Breast epithelium (tissue), 4 donors: ENCODE measurements at regions not wholly inside any gene's neighbourhood (a gene's known extent, or its start where the extent isn't known, plus 50 kb on each side); places are given as distances from the start of the nearest gene placed in this dataset.

ENCODE experiments used
- DNase-seq, 2 donors: peaks; one replicate each; pipeline ENCODE4 v3.0.0-alpha.2; 2019; ENCODE audit warnings: low spot score in 2 of 2
- H3K27ac ChIP-seq, 2 donors: fragments of 200-600 bp; sonication (generic) in 1 of 2; one replicate each; pipeline ENCODE4 v1.5.1; 2016 to 2019; ENCODE audit warnings: mild to moderate bottlenecking in 1 of 2
- H3K27me3 ChIP-seq, 2 donors: fragments of 200-600 bp; sonication (generic) in 1 of 2; one replicate each; pipeline versions ENCODE4 v1.5.1 to v1.6.0; 2017 to 2019; ENCODE audit warnings: control low read depth in 1 of 2, mild to moderate bottlenecking in 1 of 2
- H3K36me3 ChIP-seq: fragments of 200-600 bp; one replicate; pipeline ENCODE4 v1.5.1; 2019
- H3K4me1 ChIP-seq, 2 donors: fragments of 200-600 bp; sonication (generic); one replicate each; pipeline ENCODE4 v1.5.1; 2016 to 2019; ENCODE audit warnings: control low read depth in 1 of 2
- H3K4me3 ChIP-seq, 3 donors: fragments of 200-600 bp; sonication (generic); 1 replicate in 2 of 3; 2 replicates in 1 of 3; pipeline ENCODE4 v1.5.1; 2016 to 2019; ENCODE audit warnings: mild to moderate bottlenecking in 3 of 3, moderate library complexity in 2 of 3
- H3K9me3 ChIP-seq, 2 donors: fragments of 200-600 bp; sonication (generic) in 1 of 2; one replicate each; pipeline ENCODE4 v1.5.1; 2016 to 2019; ENCODE audit warnings: control low read depth in 1 of 2
- POLR2A ChIP-seq: fragments of 450-650 bp; IDR thresholded peaks from one replicate; pipeline ENCODE4 v1.6.1; 2016; ENCODE audit warnings: antibody characterized with exemption, mild to moderate bottlenecking, moderate library complexity
- POLR2AphosphoS5 ChIP-seq, 3 donors: sonication (generic); formaldehyde crosslinking; IDR thresholded peaks; one replicate each; pipeline ENCODE4 v1.6.1; 2017; ENCODE audit warnings: antibody characterized with exemption in 3 of 3
- intact Hi-C: fragments of 100-400 bp; cut with DNase I; formaldehyde crosslinking; loops from one replicate; pipeline ENCODE4 v1.15.1; 2023; ENCODE audit warnings: low total_unique reads
- TF ChIP-seq, protein P1 (sequence below), 3 donors: fragments of 450-650 bp; IDR thresholded peaks; one replicate each; pipeline ENCODE4 v1.5.1; 2016 to 2017; ENCODE audit warnings: antibody characterized with exemption in 3 of 3, mild to moderate bottlenecking in 3 of 3, moderate library complexity in 3 of 3

DNA sequence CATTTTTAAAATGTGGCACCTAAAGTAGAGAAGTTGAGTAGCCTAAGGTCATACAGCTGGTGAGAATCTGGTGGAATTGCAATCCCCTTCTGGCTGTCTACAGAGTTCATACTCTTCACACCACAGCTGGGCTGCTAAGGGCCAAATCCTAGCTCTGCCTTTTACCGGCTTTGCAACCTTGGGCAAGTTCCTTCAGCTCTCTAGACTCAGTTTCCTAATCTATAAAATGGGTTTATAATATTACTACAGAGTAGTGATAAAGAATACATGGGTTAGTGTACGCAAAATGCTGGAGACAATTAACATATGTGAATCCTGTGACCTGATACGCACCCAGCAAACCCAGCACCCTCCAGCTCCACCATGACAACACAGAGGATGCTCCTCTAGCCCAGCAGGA is 298.2 kb upstream of the MAF start:
- Histone ChIP-seq H3K27ac (no peak overlapping the region), H3K27me3 (no peaks in the 10 kb centered on the region), H3K36me3 (no peaks in the 10 kb centered on the region), H3K9me3 (no peaks in the 10 kb centered on the region), H3K4me1 (no peaks in the 10 kb centered on the region), H3K4me3 (no peak overlapping the region)
- intact Hi-C loops, result no loop called here
- TF ChIP-seq POLR2AphosphoS5 (IDR thresholded peaks at IDR 0.05) (no peak), POLR2A (no peak)
- TF ChIP-seq, protein P1, sequence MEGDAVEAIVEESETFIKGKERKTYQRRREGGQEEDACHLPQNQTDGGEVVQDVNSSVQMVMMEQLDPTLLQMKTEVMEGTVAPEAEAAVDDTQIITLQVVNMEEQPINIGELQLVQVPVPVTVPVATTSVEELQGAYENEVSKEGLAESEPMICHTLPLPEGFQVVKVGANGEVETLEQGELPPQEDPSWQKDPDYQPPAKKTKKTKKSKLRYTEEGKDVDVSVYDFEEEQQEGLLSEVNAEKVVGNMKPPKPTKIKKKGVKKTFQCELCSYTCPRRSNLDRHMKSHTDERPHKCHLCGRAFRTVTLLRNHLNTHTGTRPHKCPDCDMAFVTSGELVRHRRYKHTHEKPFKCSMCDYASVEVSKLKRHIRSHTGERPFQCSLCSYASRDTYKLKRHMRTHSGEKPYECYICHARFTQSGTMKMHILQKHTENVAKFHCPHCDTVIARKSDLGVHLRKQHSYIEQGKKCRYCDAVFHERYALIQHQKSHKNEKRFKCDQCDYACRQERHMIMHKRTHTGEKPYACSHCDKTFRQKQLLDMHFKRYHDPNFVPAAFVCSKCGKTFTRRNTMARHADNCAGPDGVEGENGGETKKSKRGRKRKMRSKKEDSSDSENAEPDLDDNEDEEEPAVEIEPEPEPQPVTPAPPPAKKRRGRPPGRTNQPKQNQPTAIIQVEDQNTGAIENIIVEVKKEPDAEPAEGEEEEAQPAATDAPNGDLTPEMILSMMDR (IDR thresholded peaks at IDR 0.05), result no peak
- DNase-seq, result no peak

DNA sequence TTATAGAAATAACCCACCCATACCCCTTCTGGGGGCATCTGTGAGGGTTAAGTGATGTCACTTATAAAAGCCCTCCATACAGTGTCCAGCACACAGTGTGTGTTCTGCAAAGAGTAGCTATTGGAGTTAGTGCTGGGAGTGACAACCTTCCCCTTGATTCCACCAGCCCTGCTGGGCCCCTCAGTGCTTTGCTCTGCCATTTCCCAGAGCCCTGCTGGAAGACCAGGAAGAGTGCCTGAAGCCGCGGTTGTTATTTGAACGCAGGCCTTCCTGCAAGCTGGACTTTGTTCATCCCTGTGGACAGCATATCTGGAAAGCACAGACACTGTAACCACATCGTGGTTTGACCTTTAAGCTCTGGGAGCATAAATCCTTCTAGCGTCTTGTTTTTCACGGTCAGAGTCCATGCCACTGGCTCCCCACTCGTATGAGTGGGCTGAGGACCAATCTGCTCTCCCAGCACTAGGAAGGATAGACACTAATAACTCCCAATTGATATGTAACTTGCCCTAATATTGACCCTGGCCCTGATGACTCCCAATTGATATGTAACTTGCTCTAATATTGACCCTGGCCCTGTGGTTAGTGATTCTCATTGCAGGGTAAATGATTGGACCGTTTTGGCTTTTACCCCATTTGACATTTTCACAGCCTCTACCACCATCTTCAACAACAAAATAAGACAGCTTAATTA is 297.1 kb upstream of the MAF start:
- no peaks in the 10 kb centered on the region for H3K36me3 ChIP-seq
- no peak for DNase-seq
- TF ChIP-seq POLR2A, result no peak
- TF ChIP-seq POLR2AphosphoS5 (IDR thresholded peaks at IDR 0.05), result no peak
- TF ChIP-seq, protein P1 (IDR thresholded peaks at IDR 0.05), result no peak
- no peak overlapping the region for H3K4me3 ChIP-seq
- H3K27ac ChIP-seq, result peak overlapping the region in 1 of 2 donors; percentile 38
- intact Hi-C loops, result no loop called here
- no peaks in the 10 kb centered on the region for H3K4me1 ChIP-seq
- H3K27me3 ChIP-seq, result no peaks in the 10 kb centered on the region
- H3K9me3 ChIP-seq, result no peaks in the 10 kb centered on the region

DNA sequence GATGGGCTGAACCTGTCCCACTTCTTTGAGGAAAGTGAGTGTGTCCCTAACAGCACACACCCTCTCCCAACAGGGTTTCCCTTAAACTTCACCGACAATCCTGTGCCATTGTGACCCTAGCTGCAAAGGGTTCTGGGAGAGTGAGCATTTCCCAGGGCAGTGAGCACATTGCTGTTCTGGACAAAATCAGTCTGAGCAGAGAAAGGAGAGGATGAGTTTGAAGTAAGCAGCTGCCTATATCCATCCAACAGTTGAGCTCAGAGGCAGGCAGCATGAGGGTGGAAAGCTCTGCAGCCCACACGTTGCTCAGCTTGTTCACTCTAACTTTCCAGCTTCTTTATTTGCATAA is 296.5 kb upstream of the MAF start:
- Histone ChIP-seq H3K4me1 (no peaks in the 10 kb centered on the region), H3K27me3 (no peaks in the 10 kb centered on the region), H3K27ac (no peak overlapping the region), H3K36me3 (no peaks in the 10 kb centered on the region), H3K9me3 (no peaks in the 10 kb centered on the region), H3K4me3 (no peak overlapping the region)
- TF ChIP-seq, protein P1 (IDR thresholded peaks at IDR 0.05), result no peak
- intact Hi-C loops, result no loop called here
- DNase-seq, result no peak

DNA sequence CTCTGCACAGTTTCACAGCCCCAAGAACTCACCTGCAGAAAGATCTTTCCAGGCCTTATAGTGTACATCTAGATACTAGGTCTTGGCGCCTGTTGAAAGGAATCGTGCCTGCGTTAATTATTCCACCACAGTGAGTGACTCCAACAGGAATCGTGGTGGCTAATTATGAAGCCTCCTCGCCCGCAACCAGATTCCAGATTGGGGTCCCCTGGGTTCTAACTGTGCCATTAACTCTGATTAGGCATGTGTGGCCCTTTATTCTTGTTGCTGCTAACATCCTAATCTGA is 295.3 kb upstream of the MAF start:
- intact Hi-C loops, result no loop called here
- Histone ChIP-seq H3K4me1 (no peaks in the 10 kb centered on the region), H3K27me3 (no peaks in the 10 kb centered on the region), H3K36me3 (no peaks in the 10 kb centered on the region), H3K4me3 (no peak overlapping the region), H3K27ac (no peak overlapping the region), H3K9me3 (no peaks in the 10 kb centered on the region)
- TF ChIP-seq, protein P1 (IDR thresholded peaks at IDR 0.05), result no peak
- no peak for TF ChIP-seq POLR2A
- TF ChIP-seq POLR2AphosphoS5 (IDR thresholded peaks at IDR 0.05), result no peak
- DNase-seq, result no peak

DNA sequence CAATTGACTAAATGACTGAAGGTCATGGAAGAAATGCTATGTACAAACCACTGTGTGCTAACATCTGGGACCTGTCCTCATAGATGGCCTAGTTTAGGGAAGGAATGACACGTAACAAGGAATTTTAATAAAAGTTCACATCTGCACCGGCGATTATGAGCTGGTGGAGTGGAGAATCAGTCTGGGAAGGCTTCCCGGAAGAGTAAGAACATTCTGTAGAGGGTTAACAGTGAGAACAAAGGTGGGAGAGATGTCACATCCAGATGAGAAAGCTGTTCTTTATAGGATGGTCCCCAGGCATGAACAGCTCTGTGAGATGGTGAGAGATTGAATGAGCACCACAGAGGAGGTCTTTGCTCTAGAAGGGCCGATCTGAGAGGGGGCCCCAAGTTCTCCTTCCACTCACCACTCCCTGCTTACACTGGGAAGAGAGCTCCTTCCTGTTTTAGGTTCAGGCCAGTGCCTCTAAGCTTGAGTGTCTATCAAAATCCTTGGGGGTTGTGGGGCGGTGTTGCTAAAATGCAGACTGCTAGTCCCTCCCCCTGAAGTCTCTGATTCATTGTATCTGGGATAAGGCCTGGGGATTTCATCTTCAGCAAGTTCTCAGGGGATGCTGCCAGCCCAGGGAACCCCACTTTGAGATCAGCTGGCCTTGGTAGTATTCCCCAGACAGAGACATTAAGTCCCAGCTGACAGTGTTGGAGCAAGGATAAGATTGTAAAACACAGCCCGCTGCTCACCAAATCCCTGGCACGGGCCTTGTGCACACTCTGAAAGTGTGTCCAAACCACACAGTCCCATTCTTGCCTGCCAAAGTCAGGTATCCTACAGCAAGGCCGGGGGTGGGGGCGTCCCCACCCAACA is 294.7 kb upstream of the MAF start:
- Histone ChIP-seq H3K27ac (no peak overlapping the region), H3K27me3 (no peaks in the 10 kb centered on the region), H3K4me1 (no peaks in the 10 kb centered on the region), H3K9me3 (no peaks in the 10 kb centered on the region), H3K4me3 (no peak overlapping the region), H3K36me3 (no peaks in the 10 kb centered on the region)
- intact Hi-C loops, result no loop called here
- no peak for DNase-seq
- TF ChIP-seq, protein P1 (IDR thresholded peaks at IDR 0.05), result no peak
- no peak for TF ChIP-seq POLR2A
- TF ChIP-seq POLR2AphosphoS5 (IDR thresholded peaks at IDR 0.05), result no peak
